ENCODE measurements at regions not wholly inside any gene's neighbourhood (a gene's known extent, or its start where the extent isn't known, plus 50 kb on each side); places are given as distances from the start of the nearest gene placed in this dataset.

GRCh38 chr4:137800861-137801260 lies 268.6 kb upstream of the PCDH18 start:
- TF ChIP-seq CTCF (IDR thresholded peaks at IDR 0.05; ENCODE audit: low read depth, low read length, missing input control) = no peak
- TF ChIP-seq RAD21 (IDR thresholded peaks at IDR 0.05) = no peak
- no peak for TF ChIP-seq ZBTB33 (IDR thresholded peaks at IDR 0.05)
- no peak for TF ChIP-seq HNF4A (conservative IDR thresholded peaks at IDR 0.05)
- TF ChIP-seq YY1 (IDR thresholded peaks at IDR 0.05) = no peak
- TF ChIP-seq TAF1 (conservative IDR thresholded peaks at IDR 0.05) = no peak
- no peak for TF ChIP-seq RXRA (IDR thresholded peaks at IDR 0.05)
- no peak for TF ChIP-seq REST (IDR thresholded peaks at IDR 0.05)
- no peak for TF ChIP-seq FOXA1 (IDR thresholded peaks at IDR 0.05)
- no peak for TF ChIP-seq MAX (IDR thresholded peaks at IDR 0.05)
- no peak for TF ChIP-seq SP1 (IDR thresholded peaks at IDR 0.05)
- TF ChIP-seq NR2F2 (IDR thresholded peaks at IDR 0.05) = no peak
- TF ChIP-seq EGR1 (IDR thresholded peaks at IDR 0.05; ENCODE audit: low read depth in 2 of 2) = no peak
- no peak for TF ChIP-seq JUND (IDR thresholded peaks at IDR 0.05)

Measured in liver (tissue), 3 donors.